Choroid plexus epithelial cell (primary cell): ENCODE measurements at regions not wholly inside any gene's neighbourhood (a gene's known extent, or its start where the extent isn't known, plus 50 kb on each side); places are given as distances from the start of the nearest gene placed in this dataset.

Source experiments
- DNase-seq: peaks from one replicate; pipeline ENCODE4 v3.0.0-alpha.2; 2010; ENCODE audit warnings: low read depth
- H3K4me3 ChIP-seq: 2 replicates; pipeline ENCODE4 v1.5.1; 2011; ENCODE audit warnings: low read depth, mild to moderate bottlenecking, control low read depth, low read length, moderate library complexity
- TF ChIP-seq, protein P1 (sequence below): conservative IDR thresholded peaks from 2 replicates; pipeline ENCODE4 v1.5.1; 2011; ENCODE audit warnings: low read depth, mild to moderate bottlenecking, control low read depth, inconsistent platforms, low read length, moderate library complexity

DNA sequence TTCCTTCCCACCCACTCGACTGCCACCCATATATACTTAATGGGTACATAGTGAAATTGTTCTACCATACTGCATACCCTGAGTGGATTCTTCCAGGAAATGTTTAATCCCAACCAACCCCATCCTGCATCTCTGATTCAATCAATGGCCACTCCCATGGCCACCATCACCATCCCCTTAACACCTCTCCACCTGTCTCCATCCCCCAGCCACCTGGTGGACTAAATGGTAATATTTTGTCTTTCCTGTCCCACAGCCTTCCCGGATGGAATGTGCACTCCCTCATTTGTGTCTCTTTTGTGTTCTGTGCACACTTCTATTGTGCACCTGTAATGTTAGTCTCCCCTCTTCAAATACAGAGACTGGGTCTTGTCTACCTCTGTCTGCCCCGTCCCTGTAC is 259.9 kb downstream of the ALDH8A1 start:
- TF ChIP-seq, protein P1, sequence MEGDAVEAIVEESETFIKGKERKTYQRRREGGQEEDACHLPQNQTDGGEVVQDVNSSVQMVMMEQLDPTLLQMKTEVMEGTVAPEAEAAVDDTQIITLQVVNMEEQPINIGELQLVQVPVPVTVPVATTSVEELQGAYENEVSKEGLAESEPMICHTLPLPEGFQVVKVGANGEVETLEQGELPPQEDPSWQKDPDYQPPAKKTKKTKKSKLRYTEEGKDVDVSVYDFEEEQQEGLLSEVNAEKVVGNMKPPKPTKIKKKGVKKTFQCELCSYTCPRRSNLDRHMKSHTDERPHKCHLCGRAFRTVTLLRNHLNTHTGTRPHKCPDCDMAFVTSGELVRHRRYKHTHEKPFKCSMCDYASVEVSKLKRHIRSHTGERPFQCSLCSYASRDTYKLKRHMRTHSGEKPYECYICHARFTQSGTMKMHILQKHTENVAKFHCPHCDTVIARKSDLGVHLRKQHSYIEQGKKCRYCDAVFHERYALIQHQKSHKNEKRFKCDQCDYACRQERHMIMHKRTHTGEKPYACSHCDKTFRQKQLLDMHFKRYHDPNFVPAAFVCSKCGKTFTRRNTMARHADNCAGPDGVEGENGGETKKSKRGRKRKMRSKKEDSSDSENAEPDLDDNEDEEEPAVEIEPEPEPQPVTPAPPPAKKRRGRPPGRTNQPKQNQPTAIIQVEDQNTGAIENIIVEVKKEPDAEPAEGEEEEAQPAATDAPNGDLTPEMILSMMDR: no peak
- H3K4me3 ChIP-seq: no peak overlapping the region
- DNase-seq: no peak

DNA sequence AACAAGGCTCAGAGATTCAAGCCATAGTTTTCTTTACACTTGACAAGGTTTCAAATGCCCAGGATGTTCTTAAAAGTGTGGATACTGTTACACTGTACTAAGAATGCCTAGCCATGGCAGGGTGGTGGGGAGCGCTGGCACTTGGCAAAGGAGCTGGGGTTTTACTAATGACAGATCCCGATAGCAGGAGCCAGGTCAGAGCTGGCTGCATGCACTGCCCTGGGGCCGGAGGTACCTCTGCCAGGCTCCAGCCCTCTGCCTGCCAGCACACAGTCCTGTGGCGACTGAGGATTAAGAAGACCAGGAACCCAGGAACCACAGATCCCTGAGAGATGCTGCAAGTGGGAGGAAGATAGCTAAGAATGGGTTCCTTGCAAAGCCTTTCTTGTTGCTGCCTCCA is 260.3 kb downstream of the ALDH8A1 start:
- TF ChIP-seq, protein P1: no peak
- DNase-seq: no peak
- no peak overlapping the region for H3K4me3 ChIP-seq

DNA sequence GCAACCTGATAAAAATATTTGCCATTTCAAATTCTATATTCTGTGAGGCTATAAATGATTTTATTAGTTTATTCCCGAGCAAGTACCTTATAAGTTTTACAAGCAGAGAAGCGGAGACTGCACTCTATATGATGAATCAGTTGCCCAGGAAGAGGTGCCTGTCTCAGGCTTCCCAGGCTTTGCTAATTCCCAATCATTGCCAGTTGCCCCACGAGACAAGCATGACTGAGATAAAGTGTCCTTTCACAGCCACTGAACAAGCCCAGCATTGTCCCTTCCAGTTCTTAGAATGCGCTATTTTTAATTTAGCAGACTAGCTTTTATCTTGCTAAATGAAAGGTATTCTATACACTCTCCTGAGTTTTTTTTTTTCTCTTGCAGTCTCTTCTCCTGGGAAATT is 260.7 kb downstream of the ALDH8A1 start:
- H3K4me3 ChIP-seq: no peak overlapping the region
- TF ChIP-seq, protein P1: no peak
- DNase-seq: no peak

DNA sequence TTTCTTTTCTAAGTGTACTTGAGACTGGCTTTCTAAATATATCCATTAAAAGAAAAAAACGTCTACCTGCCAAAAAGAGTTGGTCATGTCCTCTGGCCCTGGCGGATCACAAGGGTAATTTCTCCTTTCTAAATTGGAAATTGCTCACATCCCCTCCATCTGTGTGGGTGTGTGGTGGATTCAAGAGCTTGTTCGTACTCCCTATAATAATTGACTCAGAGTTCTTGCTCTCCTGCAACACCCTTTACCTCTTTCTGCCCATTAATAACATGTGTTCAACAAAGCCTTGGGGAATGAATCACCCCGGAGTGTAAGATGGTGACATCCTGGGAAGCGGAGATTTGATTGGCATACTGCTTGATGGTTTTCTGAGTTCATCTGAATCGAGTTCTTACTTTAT is 263.8 kb downstream of the ALDH8A1 start:
- TF ChIP-seq, protein P1: no peak
- no peak for DNase-seq
- H3K4me3 ChIP-seq: no peak overlapping the region

DNA sequence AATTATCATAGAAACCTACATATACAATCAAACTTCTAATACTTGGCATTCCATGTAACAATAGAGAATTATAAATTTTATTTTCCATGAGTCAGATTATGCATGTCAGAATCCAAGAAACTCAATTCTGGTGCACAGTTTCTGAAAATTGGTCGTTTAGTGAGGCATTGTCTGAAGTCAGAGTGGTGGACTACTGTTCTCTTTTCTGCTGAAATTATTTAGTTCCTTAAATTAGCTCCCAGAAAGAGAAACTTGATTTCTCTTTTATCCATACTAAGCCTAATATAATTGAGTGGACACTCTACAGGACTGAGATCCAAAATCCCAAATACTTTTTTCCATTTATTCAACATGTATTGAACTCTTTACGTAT is 265.5 kb downstream of the ALDH8A1 start:
- TF ChIP-seq, protein P1: no peak
- DNase-seq: no peak
- no peak overlapping the region for H3K4me3 ChIP-seq

DNA sequence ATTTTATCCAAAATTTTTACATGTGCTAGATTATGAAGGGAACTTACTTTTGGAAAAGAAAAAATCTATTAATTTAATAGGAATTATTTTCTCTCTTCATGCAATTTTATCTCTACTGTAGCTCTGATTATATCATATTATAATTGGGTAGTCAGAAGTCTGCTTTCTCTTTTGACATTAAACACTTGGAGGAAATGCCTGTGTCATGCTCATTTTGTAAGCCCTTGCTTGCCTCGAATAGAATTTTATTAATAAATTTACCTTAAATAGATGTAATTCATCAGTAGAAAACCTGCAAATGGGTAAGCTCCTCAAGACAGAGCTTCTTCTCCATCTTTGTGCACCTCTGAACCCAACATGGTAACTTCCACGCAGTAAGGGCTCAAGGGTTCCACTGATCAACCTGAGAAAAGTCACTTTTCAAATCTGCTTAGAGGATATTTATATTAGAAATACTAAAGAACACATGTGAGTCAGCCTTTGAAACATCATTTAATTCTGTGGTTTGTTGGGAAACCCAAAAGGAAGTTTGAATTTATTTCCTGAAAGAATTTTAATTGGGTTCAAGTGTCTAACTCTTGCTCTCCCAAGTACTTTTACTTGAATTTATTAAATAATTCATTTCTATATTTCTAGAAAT is 266.0 kb downstream of the ALDH8A1 start:
- TF ChIP-seq, protein P1: no peak
- no peak overlapping the region for H3K4me3 ChIP-seq
- DNase-seq: peak; percentile 55

DNA sequence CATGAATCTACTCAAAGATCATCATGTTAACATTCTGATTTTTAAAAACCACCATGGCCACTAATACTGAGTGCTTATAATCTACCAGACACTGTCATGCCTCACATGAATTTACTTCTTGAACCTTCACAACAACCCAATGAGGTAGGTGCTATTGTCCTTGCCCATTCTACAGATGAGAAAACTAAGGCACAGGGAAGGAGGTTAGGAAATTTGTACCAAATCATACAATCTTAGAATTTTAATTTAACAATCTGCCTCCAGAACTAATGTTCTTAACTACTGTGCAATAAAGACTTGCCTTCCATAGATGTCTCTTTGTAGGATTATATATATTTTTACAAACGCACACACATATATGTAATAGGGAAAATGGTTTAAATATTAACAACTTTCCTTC is 269.5 kb downstream of the ALDH8A1 start:
- TF ChIP-seq, protein P1: no peak
- no peak overlapping the region for H3K4me3 ChIP-seq
- DNase-seq: no peak
